Left ventricle myocardium inferior (tissue), 1 donor: ENCODE measurements at regions not wholly inside any gene's neighbourhood (a gene's known extent, or its start where the extent isn't known, plus 50 kb on each side); places are given as distances from the start of the nearest gene placed in this dataset.

Experiments used
- DNase-seq: peaks from one replicate; pipeline ENCODE4 v3.0.0-alpha.2; 2020
- H3K27ac ChIP-seq: fragments of 200-600 bp; replicated peaks from 2 replicates; pipeline ENCODE4 v1.8.0; 2021
- H3K27me3 ChIP-seq: fragments of 200-600 bp; 2 replicates; pipeline ENCODE4 v1.8.0; 2021; ENCODE audit warnings: low read depth
- H3K36me3 ChIP-seq: fragments of 200-600 bp; 2 replicates; pipeline ENCODE4 v1.8.0; 2021
- H3K4me1 ChIP-seq: fragments of 200-600 bp; 2 replicates; pipeline ENCODE4 v1.8.0; 2021
- H3K4me3 ChIP-seq: fragments of 200-600 bp; 2 replicates; pipeline ENCODE4 v1.8.0; 2021; ENCODE audit warnings: mild to moderate bottlenecking, moderate library complexity
- H3K9me3 ChIP-seq: fragments of 200-600 bp; replicated peaks from 2 replicates; pipeline ENCODE4 v1.8.0; 2021
- CTCF ChIP-seq: fragments of 200-600 bp; IDR thresholded peaks from 2 replicates; pipeline ENCODE4 v1.8.0; 2021; ENCODE audit warnings: antibody characterized with exemption, mild to moderate bottlenecking, borderline replicate concordance
- intact Hi-C: fragments of 100-400 bp; cut with micrococcal nuclease; formaldehyde crosslinking; loops from one replicate; pipeline ENCODE4 v1.11.0; 2022
- donor health status: DM: no; HTN: yes; CAD: no; lungs with severe emphysema.

- no peak for TF ChIP-seq CTCF
These were observed 95.7 kb downstream of the TEX51 start for GRCh38 chr2:126994340-126994777.

GRCh38 chr2:126995621-126996377 is 97.1 kb downstream of the TEX51 start:
- no peak for TF ChIP-seq CTCF
- no peak overlapping the region for H3K4me3 ChIP-seq

More at GRCh38 chr2:126994340-126994777, 95.7 kb downstream of the TEX51 start:
- no peaks in the 10 kb centered on the region for H3K4me1 ChIP-seq
- peaks cover 51% of the 10 kb centered on the region for H3K27me3 ChIP-seq
- intact Hi-C loops = no loop called here
- H3K36me3 ChIP-seq = no peaks in the 10 kb centered on the region
- H3K9me3 ChIP-seq = peaks cover 5% of the 10 kb centered on the region
- no peak overlapping the region for H3K4me3 ChIP-seq
- H3K27ac ChIP-seq = no peak overlapping the region
- no peak for DNase-seq

GRCh38 chr2:126996378-126996699 is 97.6 kb downstream of the TEX51 start:
- H3K36me3 ChIP-seq = no peaks in the 10 kb centered on the region
- H3K27ac ChIP-seq = no peak overlapping the region
- DNase-seq = no peak
- intact Hi-C loops = no loop called here
- H3K4me1 ChIP-seq = no peaks in the 10 kb centered on the region
- H3K4me3 ChIP-seq = no peak overlapping the region
- no peak for TF ChIP-seq CTCF
- no peaks in the 10 kb centered on the region for H3K9me3 ChIP-seq
- H3K27me3 ChIP-seq = peaks cover 36% of the 10 kb centered on the region

More at GRCh38 chr2:126995621-126996377, 97.1 kb downstream of the TEX51 start:
- H3K9me3 ChIP-seq = no peaks in the 10 kb centered on the region
- DNase-seq = no peak
- H3K27me3 ChIP-seq = peaks cover 42% of the 10 kb centered on the region
- no peaks in the 10 kb centered on the region for H3K36me3 ChIP-seq
- no peak overlapping the region for H3K27ac ChIP-seq
- intact Hi-C loops = no loop called here
- no peaks in the 10 kb centered on the region for H3K4me1 ChIP-seq
